GM12878 (cell line): ENCODE measurements at regions not wholly inside any gene's neighbourhood (a gene's known extent, or its start where the extent isn't known, plus 50 kb on each side); places are given as distances from the start of the nearest gene placed in this dataset.

Source experiments
- ATAC-seq: fragments of 200-7000 bp; cut with Tn5 transposase; 3 replicates; pipeline ENCODE4 v1.9.1; 2020; ENCODE audit warnings: mild to moderate bottlenecking, moderate library complexity
- BruUV-seq: library from RNA; stranded (reverse); fragments of 400-500 nt; replicated peaks from 2 replicates; lab custom pipeline; 2021; lab: Mats Ljungman, UMichigan
- CTCF ChIA-PET: fragments of 300-600 bp; sonication (Branson Sonifier 250); formaldehyde crosslinking; extraction: SDS; loops from one replicate; lab custom pipeline; 2021; ENCODE audit warnings: inconsistent platforms; lab: Yijun Ruan, JAX
- POLR2A ChIA-PET: fragments of 350-600 bp; formaldehyde crosslinking; extraction: SDS; loops from one replicate; lab custom pipeline; 2021; ENCODE audit warnings: inconsistent platforms; lab: Charles Lee
- RAD21 ChIA-PET: fragments of 300-600 bp; sonication (Branson Sonifier 250); formaldehyde crosslinking; loops from one replicate; lab custom pipeline; 2023; ENCODE audit warnings: antibody characterized with exemption; ENCODE audit not compliant: unreplicated experiment; lab: Charles Lee
- SMC1A ChIA-PET: fragments of 300-600 bp; sonication (Branson Sonifier 250); formaldehyde crosslinking; loops from one replicate; lab custom pipeline; 2023; ENCODE audit not compliant: unreplicated experiment, uncharacterized antibody; lab: Charles Lee
- DNase-seq: peaks from one replicate; pipeline ENCODE4 v3.0.0-alpha.2; 2011; ENCODE audit warnings: low read depth, low spot score
- FAIRE-seq: peaks from 3 replicates; lab custom pipeline; 2011; peaks lifted over from hg19 to GRCh38; lab: Jason Lieb, UNC
- H2AFZ ChIP-seq: 2 replicates; pipeline ENCODE4 v1.6.0; 2011; ENCODE audit warnings: low read depth, low read length, control low read depth; ENCODE audit not compliant: control insufficient read depth
- H3K27ac ChIP-seq: 2 replicates; pipeline ENCODE4 v1.5.1; 2011; ENCODE audit warnings: control low read depth; ENCODE audit not compliant: control insufficient read depth, insufficient read depth
- H3K27me3 ChIP-seq, 2 experiments: replicated peaks in 1 of 2; 2 replicates each; pipeline versions ENCODE4 v1.6.0 to v1.6.1; 2011; ENCODE audit warnings: low read length in 1 of 2; ENCODE audit not compliant: control insufficient read depth in 2 of 2, insufficient read depth in 2 of 2
- H3K36me3 ChIP-seq, 2 experiments: 2 replicates each; pipeline ENCODE4 v1.5.1; 2011; ENCODE audit warnings: low read length in 1 of 2; ENCODE audit not compliant: control insufficient read depth in 2 of 2, insufficient read depth in 2 of 2
- H3K4me1 ChIP-seq: 2 replicates; pipeline ENCODE4 v1.6.1; 2011; ENCODE audit warnings: mild to moderate bottlenecking, low read length, moderate library complexity, mixed read lengths; ENCODE audit not compliant: control insufficient read depth, insufficient read depth
- H3K4me2 ChIP-seq: 2 replicates; pipeline ENCODE4 v1.6.0; 2011; ENCODE audit warnings: control low read depth; ENCODE audit not compliant: control insufficient read depth, insufficient read depth
- H3K4me3 ChIP-seq: fragments of 200-600 bp; sonication (generic); 2 replicates; pipeline ENCODE4 v1.5.1; 2016
- H3K79me2 ChIP-seq: 2 replicates; pipeline ENCODE4 v1.6.0; 2011; ENCODE audit warnings: low read length; ENCODE audit not compliant: control insufficient read depth, insufficient read depth
- H3K9ac ChIP-seq: 2 replicates; pipeline ENCODE4 v1.8.0; 2011; ENCODE audit warnings: low read length, control low read depth, mixed read lengths; ENCODE audit not compliant: control insufficient read depth, insufficient read depth
- H3K9me3 ChIP-seq: replicated peaks from 3 replicates; pipeline ENCODE4 v1.5.1; 2011; ENCODE audit warnings: mild to moderate bottlenecking, low read length; ENCODE audit not compliant: control insufficient read depth, insufficient read depth
- H4K20me1 ChIP-seq: 2 replicates; pipeline ENCODE4 v1.6.0; 2011; ENCODE audit not compliant: control insufficient read depth, insufficient read depth
- ETV6 ChIP-seq, 2 experiments: fragments of 450-650 bp in 1 of 2; IDR thresholded peaks in 1 of 2; conservative IDR thresholded peaks in 1 of 2; 2 replicates each; pipeline ENCODE4 v1.6.1; 2014; ENCODE audit warnings: antibody characterized with exemption in 1 of 2, borderline replicate concordance in 1 of 2, low read depth in 1 of 2, mild to moderate bottlenecking in 1 of 2, moderate library complexity in 1 of 2
- EZH2 ChIP-seq: IDR thresholded peaks from 2 replicates; pipeline ENCODE4 v1.6.1; 2012; ENCODE audit warnings: low read depth, mild to moderate bottlenecking, control low read depth, inconsistent platforms, low read length, borderline replicate concordance; ENCODE audit not compliant: control insufficient read depth
- FOS ChIP-seq: IDR thresholded peaks from 3 replicates; pipeline ENCODE4 v1.6.1; 2011; ENCODE audit warnings: borderline replicate concordance; ENCODE audit not compliant: insufficient read length; ENCODE audit errors: extremely low read depth
- HCFC1 ChIP-seq: fragments of 150-350 bp; IDR thresholded peaks from 2 replicates; pipeline ENCODE4 v1.6.1; 2014; ENCODE audit warnings: low read length
- NBN ChIP-seq: fragments of 450-650 bp; IDR thresholded peaks from 2 replicates; pipeline ENCODE4 v1.6.1; 2016
- NRF1 ChIP-seq: conservative IDR thresholded peaks from 2 replicates; pipeline ENCODE4 v1.6.1; 2011; ENCODE audit warnings: mild to moderate bottlenecking, low read depth, low read length, improper control_type of control experiment
- POLR2AphosphoS2 ChIP-seq: IDR thresholded peaks from 2 replicates; pipeline ENCODE4 v1.6.1; 2011; ENCODE audit warnings: low read depth, mild to moderate bottlenecking, low read length, improper control_type of control experiment, moderate library complexity
- SPI1 ChIP-seq: IDR thresholded peaks from 2 replicates; pipeline ENCODE4 v1.6.1; 2011; ENCODE audit warnings: low read depth, mild to moderate bottlenecking, low read length, moderate library complexity, borderline replicate concordance; ENCODE audit not compliant: insufficient read depth
- TCF3 ChIP-seq: IDR thresholded peaks from 2 replicates; pipeline ENCODE4 v1.6.1; 2012; ENCODE audit warnings: low read depth, mild to moderate bottlenecking, low read length, borderline replicate concordance; ENCODE audit not compliant: insufficient read depth
- WGBS: methylation state at CpG from one replicate; pipeline ENCODE4 v1.1.6; 2016; ENCODE audit warnings: low lambda C conversion rate; ENCODE audit not compliant: insufficient replicate concordance, insufficient coverage; ENCODE audit errors: missing lambda C conversion rate; 5-methylcytosine and 5-hydroxymethylcytosine counted together
- in situ Hi-C: fragments of 300-500 bp; cut with MboI; formaldehyde crosslinking; loops from 9 replicates; pipeline ENCODE4 v1.14.3; 2018; ENCODE audit warnings: mixed read lengths
- intact Hi-C: fragments of 100-400 bp; cut with micrococcal nuclease; formaldehyde crosslinking; loops from one replicate; pipeline ENCODE4 v1.14.2; 2022; ENCODE audit not compliant: unreplicated experiment

DNA sequence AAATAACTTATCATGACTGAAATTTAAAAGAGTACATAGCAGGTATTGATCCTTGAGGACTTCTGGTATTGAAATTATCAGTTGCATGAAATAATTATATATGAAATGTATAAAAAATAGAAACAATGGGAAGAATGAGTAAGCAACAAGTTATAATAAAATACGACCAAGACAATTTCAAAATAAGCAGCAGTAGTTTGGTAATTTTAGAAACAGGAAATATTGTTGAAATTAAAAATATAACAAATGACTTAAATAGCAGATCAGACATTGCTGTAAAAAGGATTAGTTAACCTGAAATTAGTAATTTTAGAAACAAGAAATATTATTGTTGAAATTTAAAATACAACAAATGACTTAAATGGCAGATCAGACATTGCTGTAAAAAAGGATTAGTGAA, 152.3 kb downstream of the BTC start:
- Histone ChIP-seq H3K9ac (no peak overlapping the region), H2AFZ (no peak overlapping the region), H3K4me2 (no peak overlapping the region), H3K27me3 (no peaks in the 10 kb centered on the region), H3K4me3 (no peak overlapping the region), H3K27ac (no peak overlapping the region), H3K79me2 (no peaks in the 10 kb centered on the region), H3K36me3 (no peaks in the 10 kb centered on the region), H3K4me1 (no peaks in the 10 kb centered on the region), H3K9me3 (no peaks in the 10 kb centered on the region), H4K20me1 (no peaks in the 10 kb centered on the region)
- ChIA-PET POLR2A (no interaction called here), RAD21 (no interaction called here), SMC1A (no interaction called here), CTCF (interaction anchor here (1.1 kb wide), 1 partner anchor 19 kb away, joined by 3 read pairs; no protein-coding TSS in a partner anchor)
- in situ Hi-C loops = no loop called here
- ATAC-seq = no peak
- no TSS peak for BruUV-seq
- no peak for TF ChIP-seq NRF1
- FAIRE-seq = no peak
- intact Hi-C loops = no loop called here
- no peak for DNase-seq
- WGBS = 4% methylated on average over 1 of the region's 1 CpG

DNA sequence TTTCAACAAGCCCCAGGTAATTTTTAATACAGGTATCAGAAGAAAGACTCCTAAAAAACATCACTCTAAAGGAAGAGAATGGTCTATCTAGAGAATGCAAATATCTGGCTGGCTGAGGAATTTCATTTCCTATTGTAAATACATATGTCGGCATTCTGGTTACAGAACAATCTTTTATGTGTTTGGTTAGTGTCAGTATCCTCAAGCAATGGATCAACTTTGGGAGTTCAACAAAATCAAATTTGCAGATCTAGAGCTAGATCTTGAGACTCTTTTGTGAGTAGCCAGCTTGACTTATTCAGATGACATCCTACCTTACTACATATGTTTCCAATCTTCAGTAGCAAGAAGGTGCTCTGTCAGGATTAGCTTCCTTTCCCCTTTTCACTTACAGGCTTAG, 145.1 kb downstream of the BTC start:
- H3K27ac ChIP-seq = no peak overlapping the region
- no peak for DNase-seq
- no peak overlapping the region for H3K4me3 ChIP-seq
- ATAC-seq = no peak
- intact Hi-C loops = no loop called here
- TF ChIP-seq FOS (no peak), POLR2AphosphoS2 (no peak), SPI1 (no peak), TCF3 (no peak), EZH2 (no peak), ETV6 (conservative IDR thresholded peaks at IDR 0.05 in 1 of 2, IDR thresholded peaks at IDR 0.05 in 1 of 2; ENCODE audit: borderline replicate concordance in 1 of 2, low read depth in 1 of 2) (no peak), HCFC1 (no peak), NBN (no peak)
- H3K79me2 ChIP-seq = no peaks in the 10 kb centered on the region
- ChIA-PET RAD21 (no interaction called here), SMC1A (interaction anchor here (0.7 to 1.2 kb wide), 6 partner anchors 11 to 112 kb away, joined by 3 to 4 read pairs (median 3); no protein-coding TSS in a partner anchor), CTCF (interaction anchor here (1.3 kb wide), 1 partner anchor 12 kb away, joined by 4 read pairs; no protein-coding TSS in a partner anchor), POLR2A (no interaction called here)
- no peak overlapping the region for H3K4me2 ChIP-seq
- in situ Hi-C loops = no loop called here
- H2AFZ ChIP-seq = no peak overlapping the region
- no peak overlapping the region for H3K9ac ChIP-seq
- FAIRE-seq = no peak
- no peaks in the 10 kb centered on the region for H3K4me1 ChIP-seq
- no peaks in the 10 kb centered on the region for H4K20me1 ChIP-seq
- H3K27me3 ChIP-seq = no peaks in the 10 kb centered on the region
- H3K36me3 ChIP-seq = no peaks in the 10 kb centered on the region
- WGBS = 52% methylated on average over 1 of the region's 1 CpG
- H3K9me3 ChIP-seq = no peaks in the 10 kb centered on the region
- BruUV-seq = no TSS peak
